Endodermal cell (in vitro differentiated cells): ENCODE measurements at regions not wholly inside any gene's neighbourhood (a gene's known extent, or its start where the extent isn't known, plus 50 kb on each side); places are given as distances from the start of the nearest gene placed in this dataset.

ENCODE experiments used
- DNase-seq: peaks from one replicate; pipeline ENCODE4 v3.0.0-alpha.2; 2017
- H3K27ac ChIP-seq: 2 replicates; pipeline ENCODE4 v1.5.1; 2013; ENCODE audit warnings: mild to moderate bottlenecking, low read depth, low read length, moderate library complexity
- H3K27me3 ChIP-seq: 2 replicates; pipeline ENCODE4 v1.6.1; 2013; ENCODE audit warnings: mild to moderate bottlenecking, low read length, moderate library complexity; ENCODE audit not compliant: insufficient read depth, control insufficient read depth, poor library complexity, severe bottlenecking
- H3K36me3 ChIP-seq: 2 replicates; pipeline ENCODE4 v1.7.0; 2013; ENCODE audit warnings: mild to moderate bottlenecking, low read length, moderate library complexity; ENCODE audit not compliant: control insufficient read depth, insufficient read depth
- H3K4me1 ChIP-seq: one replicate; pipeline ENCODE4 v1.7.0; 2013; ENCODE audit warnings: low read length; ENCODE audit not compliant: control insufficient read depth, insufficient read depth
- H3K4me3 ChIP-seq: 2 replicates; pipeline ENCODE4 v1.5.1; 2013; ENCODE audit warnings: mild to moderate bottlenecking, low read length, moderate library complexity
- H3K9ac ChIP-seq: 2 replicates; pipeline ENCODE4 v1.6.1; 2013; ENCODE audit warnings: mild to moderate bottlenecking, low read length, moderate library complexity; ENCODE audit not compliant: poor library complexity, severe bottlenecking; ENCODE audit errors: extremely low read depth
- H3K9me3 ChIP-seq: 2 replicates; pipeline ENCODE4 v1.6.1; 2013; ENCODE audit warnings: mild to moderate bottlenecking, low read length, moderate library complexity; ENCODE audit not compliant: control insufficient read depth
- H3K27ac Mint-ChIP-seq: 2 replicates; pipeline ENCODE4 v1.8.0; 2020; ENCODE audit warnings: mixed read lengths
- H3K27me3 Mint-ChIP-seq: 2 replicates; pipeline ENCODE4 v1.8.0; 2021; ENCODE audit warnings: mild to moderate bottlenecking, mixed read lengths; ENCODE audit not compliant: insufficient read depth
- H3K36me3 Mint-ChIP-seq: 2 replicates; pipeline ENCODE4 v1.8.0; 2020; ENCODE audit warnings: low read depth, mixed read lengths
- H3K4me1 Mint-ChIP-seq: 2 replicates; pipeline ENCODE4 v1.8.0; 2020; ENCODE audit warnings: mixed read lengths
- H3K4me3 Mint-ChIP-seq: 2 replicates; pipeline ENCODE4 v1.8.0; 2020; ENCODE audit warnings: mild to moderate bottlenecking, moderate library complexity, mixed read lengths
- H3K9me3 Mint-ChIP-seq: 2 replicates; pipeline ENCODE4 v1.8.0; 2020; ENCODE audit warnings: mild to moderate bottlenecking, mixed read lengths
- WGBS, 2 experiments: methylation state at CpG; one replicate each; pipeline versions ENCODE4 v1.1.5 to v1.1.7; 2013; ENCODE audit warnings: missing lambda C conversion rate in 2 of 2, mixed read lengths in 1 of 2; ENCODE audit not compliant: insufficient coverage in 1 of 2, insufficient read length in 1 of 2; 5-methylcytosine and 5-hydroxymethylcytosine counted together
- TF ChIP-seq, protein P1 (sequence below): fragments of 200-600 bp; sonication (generic); conservative IDR thresholded peaks from 2 replicates; pipeline ENCODE4 v1.5.0; 2021; ENCODE audit warnings: antibody characterized with exemption, mild to moderate bottlenecking

DNA sequence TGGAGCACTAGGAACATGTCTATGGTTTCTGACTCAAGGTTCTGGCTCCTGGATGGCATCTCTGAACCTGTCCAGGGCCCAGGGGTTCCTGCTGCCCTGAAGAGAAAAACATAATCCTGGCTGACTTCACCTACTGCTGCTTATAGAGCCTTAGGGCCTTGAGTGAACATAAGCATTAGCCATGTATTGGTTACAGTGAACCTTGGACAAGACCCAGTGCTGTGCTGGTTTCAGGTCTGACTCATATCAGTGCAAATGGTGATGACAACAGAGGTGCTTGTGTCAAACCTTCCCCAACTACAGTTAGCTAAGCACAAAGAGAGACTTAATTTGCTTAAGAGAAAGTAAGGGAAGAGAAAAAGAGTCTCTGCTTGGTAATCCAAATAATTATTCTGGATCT, 1047.2 kb downstream of the GLUD2 start:
- TF ChIP-seq, protein P1, sequence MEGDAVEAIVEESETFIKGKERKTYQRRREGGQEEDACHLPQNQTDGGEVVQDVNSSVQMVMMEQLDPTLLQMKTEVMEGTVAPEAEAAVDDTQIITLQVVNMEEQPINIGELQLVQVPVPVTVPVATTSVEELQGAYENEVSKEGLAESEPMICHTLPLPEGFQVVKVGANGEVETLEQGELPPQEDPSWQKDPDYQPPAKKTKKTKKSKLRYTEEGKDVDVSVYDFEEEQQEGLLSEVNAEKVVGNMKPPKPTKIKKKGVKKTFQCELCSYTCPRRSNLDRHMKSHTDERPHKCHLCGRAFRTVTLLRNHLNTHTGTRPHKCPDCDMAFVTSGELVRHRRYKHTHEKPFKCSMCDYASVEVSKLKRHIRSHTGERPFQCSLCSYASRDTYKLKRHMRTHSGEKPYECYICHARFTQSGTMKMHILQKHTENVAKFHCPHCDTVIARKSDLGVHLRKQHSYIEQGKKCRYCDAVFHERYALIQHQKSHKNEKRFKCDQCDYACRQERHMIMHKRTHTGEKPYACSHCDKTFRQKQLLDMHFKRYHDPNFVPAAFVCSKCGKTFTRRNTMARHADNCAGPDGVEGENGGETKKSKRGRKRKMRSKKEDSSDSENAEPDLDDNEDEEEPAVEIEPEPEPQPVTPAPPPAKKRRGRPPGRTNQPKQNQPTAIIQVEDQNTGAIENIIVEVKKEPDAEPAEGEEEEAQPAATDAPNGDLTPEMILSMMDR = no peak
- H3K9me3 Mint-ChIP-seq = peaks cover 41% of the 10 kb centered on the region

DNA sequence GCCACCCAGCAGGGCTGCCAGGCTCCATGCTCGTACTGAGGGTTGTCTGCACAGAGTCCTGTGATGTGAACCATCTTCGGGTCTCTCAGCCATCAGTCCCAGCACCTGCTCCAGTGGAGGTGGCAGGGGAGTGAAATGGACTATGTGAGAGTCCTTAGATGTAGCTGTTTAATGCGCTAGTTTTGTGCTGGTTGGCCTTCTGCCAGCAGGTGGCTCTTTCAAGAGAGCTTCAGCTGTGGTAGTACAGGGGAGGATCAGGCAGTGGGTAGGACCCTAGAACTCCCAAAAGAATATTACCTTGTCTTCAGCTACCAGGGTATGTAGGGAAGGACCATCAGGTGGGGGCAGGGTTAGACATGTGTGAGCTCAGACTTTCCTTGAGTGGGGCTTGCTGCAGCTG, 1066.0 kb downstream of the GLUD2 start:
- no peak overlapping the region for H3K27ac ChIP-seq
- TF ChIP-seq, protein P1 = peak; percentile 73
- H3K27me3 ChIP-seq = no peaks in the 10 kb centered on the region
- Mint-ChIP-seq H3K4me1 (peaks cover 29% of the 10 kb centered on the region), H3K36me3 (peaks cover 7% of the 10 kb centered on the region), H3K4me3 (no peak overlapping the region), H3K27ac (peak overlapping the region; percentile 79), H3K27me3 (no peaks in the 10 kb centered on the region), H3K9me3 (peaks cover 14% of the 10 kb centered on the region)
- no peak overlapping the region for H3K4me3 ChIP-seq
- no peaks in the 10 kb centered on the region for H3K36me3 ChIP-seq
- no peaks in the 10 kb centered on the region for H3K4me1 ChIP-seq
- no peak overlapping the region for H3K9ac ChIP-seq
- 93% methylated on average over 3 of the region's 3 CpGs; no CpG with 5 or more reads in 1 of the 2 experiments for WGBS, 2 experiments
- peak; percentile 83 for DNase-seq
- no peaks in the 10 kb centered on the region for H3K9me3 ChIP-seq

More for the DNA sequence above, 1047.2 kb downstream of the GLUD2 start:
- Mint-ChIP-seq H3K4me3 (no peak overlapping the region), H3K4me1 (peaks cover 12% of the 10 kb centered on the region), H3K27me3 (no peaks in the 10 kb centered on the region), H3K27ac (no peak overlapping the region), H3K36me3 (peaks cover 23% of the 10 kb centered on the region)
- H3K36me3 ChIP-seq = no peaks in the 10 kb centered on the region
- no peak overlapping the region for H3K4me3 ChIP-seq
- H3K27ac ChIP-seq = no peak overlapping the region
- no peak for DNase-seq
- H3K27me3 ChIP-seq = no peaks in the 10 kb centered on the region
- H3K9ac ChIP-seq = no peak overlapping the region
- H3K4me1 ChIP-seq = no peaks in the 10 kb centered on the region
- peaks cover 27% of the 10 kb centered on the region for H3K9me3 ChIP-seq

DNA sequence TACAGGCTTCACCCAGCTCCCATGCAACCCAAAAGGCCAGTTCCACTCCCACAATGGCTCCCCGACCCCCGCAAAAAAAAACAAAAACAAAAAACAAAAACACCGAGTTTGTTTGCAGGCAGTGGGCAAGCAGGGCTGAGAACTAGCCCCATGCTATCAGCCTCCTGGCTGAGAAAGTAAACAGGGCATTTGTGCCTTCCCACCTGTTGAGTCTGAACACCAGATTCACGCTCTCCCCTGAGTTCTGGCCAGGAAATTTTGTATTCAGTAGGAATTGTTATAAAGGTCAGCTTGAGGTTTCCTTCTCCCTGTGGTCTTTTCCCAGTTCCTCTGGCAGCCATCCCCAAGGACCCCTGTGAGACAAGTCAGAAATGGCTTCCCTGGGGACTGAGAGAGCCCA, 1066.5 kb downstream of the GLUD2 start:
- no peaks in the 10 kb centered on the region for H3K27me3 Mint-ChIP-seq
- 78% methylated on average over 4 of the region's 4 CpGs; no CpG with 5 or more reads in 1 of the 2 experiments for WGBS, 2 experiments
- peaks cover 29% of the 10 kb centered on the region for H3K4me1 Mint-ChIP-seq
- Histone ChIP-seq H3K9ac (no peak overlapping the region), H3K27me3 (no peaks in the 10 kb centered on the region), H3K9me3 (no peaks in the 10 kb centered on the region), H3K4me3 (no peak overlapping the region), H3K4me1 (no peaks in the 10 kb centered on the region), H3K27ac (no peak overlapping the region), H3K36me3 (no peaks in the 10 kb centered on the region)
- peaks cover 7% of the 10 kb centered on the region for H3K36me3 Mint-ChIP-seq
- TF ChIP-seq, protein P1 = no peak
- peak overlapping the region; percentile 14 for H3K4me3 Mint-ChIP-seq
- H3K9me3 Mint-ChIP-seq = peaks cover 14% of the 10 kb centered on the region
- DNase-seq = peak; percentile 51
- H3K27ac Mint-ChIP-seq = peak overlapping the region; percentile 79
